NCI-H526 treated with DMSO at 0.1 percent for 48 hours (cell line): ENCODE measurements at regions not wholly inside any gene's neighbourhood (a gene's known extent, or its start where the extent isn't known, plus 50 kb on each side); places are given as distances from the start of the nearest gene placed in this dataset.
"Not testable (repeated sequence)": the region's sequence is repeated elsewhere in the genome, so short reads cannot be mapped to it uniquely, and the experiment has no call there.

Experiments
- DNase-seq: peaks from one replicate; lab custom pipeline; 2025; lab: John Stamatoyannopoulos, UW

DNA sequence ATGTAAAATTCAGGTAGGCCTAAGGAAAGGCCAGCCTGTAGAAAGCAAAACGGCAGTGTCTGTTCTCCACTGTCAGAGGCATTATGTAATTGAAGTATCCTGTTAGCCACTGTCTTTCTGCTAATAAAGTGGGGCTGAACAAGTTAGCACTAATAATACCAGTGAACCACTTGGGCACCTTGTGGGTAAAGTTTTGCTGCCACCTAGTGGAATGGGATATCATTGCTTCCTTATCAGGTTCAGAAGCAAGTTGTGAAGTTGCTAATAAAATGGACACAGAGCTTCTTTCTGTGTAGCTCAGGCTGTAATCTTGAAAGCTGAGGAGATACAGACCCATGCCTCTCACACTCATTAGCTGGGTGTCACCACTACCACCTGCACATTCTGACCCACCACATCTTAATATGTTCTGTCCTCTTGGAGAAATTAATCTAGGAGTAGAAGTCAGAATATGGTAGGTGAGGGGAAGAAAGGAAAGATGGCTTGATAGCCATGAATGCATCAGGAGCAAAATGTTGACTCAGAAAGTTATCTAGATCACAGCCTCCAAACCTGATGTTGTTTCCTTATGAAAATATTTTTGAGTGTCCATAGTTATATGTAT is 175.1 kb downstream of the SEPTIN7 start:
- DNase-seq, result peak; percentile 56

DNA sequence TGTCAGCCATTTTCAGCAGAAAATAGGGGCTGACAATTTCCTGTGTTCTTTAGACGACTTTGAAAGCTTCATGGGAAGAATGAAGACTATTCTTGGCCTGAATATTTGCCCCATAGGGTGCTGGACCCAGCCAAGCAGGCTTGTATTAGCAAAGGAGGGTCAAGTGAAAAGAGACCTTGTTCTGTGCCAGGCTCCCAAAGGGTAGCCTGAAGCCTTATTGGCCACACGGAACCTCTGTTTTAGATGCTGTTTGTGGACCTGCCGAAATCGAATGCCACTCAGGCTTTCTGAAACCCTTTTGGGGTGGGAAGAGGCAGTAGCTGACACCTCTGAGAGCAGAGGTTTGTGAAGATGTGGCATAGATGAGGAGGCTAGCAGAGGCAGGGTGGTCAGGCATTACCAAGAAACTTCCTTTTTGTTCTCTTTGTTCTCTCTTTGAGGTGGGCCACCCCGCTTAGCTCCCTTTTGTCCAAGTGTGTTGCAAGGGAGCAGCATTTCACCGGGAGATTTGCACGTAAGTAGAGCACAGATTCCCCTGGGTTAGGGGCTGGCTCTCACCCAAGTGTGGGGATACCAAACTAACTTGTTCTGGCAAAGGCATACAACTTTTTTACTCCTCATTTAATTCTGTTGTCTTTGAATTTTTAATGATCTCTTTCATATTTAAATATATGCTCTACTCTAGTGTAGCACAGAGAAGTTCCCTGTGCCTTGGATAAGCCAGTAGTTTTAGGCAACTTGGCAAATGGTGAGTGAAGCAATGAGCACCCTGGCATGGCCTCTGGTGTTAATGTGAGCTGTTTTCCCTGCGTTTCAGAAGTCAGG is 174.0 kb upstream of the EEPD1 start:
- DNase-seq, result not testable (repeated sequence)

DNA sequence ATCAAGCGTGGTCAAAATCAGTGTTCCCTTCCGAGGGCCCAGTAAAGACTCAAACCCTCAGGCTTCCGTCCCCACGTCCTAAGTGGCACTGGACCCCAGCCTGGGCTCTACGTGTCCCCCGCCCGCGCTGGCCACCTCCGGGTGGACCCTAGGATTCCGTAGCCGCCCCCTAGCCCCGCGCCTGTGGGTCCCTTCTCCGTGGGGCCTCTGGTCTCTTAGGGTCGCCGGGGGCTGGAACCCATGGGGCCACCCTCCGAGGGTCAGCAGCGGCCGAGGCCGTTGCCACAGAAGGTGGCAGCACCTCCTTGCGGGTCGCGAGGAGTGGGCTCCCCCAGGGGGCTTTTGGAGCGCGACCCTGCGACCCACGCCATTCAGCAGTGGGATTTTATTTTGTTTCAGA is 170.5 kb upstream of the EEPD1 start:
- DNase-seq, result no peak

DNA sequence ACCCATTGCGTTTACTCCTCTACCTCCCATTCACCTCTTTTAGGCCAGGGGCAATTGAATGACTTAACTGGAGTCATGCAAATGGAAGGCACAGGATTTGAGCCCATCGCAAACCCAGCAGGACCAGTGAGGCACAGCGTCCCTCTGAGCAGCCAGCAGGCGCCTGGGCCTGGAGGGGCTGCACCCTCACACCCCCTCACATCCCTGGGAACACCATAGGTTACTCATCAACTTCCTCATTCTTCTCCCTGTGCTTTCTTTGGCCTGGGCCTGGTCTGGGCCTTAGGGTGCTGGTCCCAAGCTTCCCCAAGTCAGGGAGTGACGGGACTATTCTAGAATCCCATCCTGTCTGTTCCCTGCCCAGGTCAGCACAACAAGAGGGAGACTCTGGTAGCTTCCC is 169.4 kb upstream of the EEPD1 start:
- no peak for DNase-seq

DNA sequence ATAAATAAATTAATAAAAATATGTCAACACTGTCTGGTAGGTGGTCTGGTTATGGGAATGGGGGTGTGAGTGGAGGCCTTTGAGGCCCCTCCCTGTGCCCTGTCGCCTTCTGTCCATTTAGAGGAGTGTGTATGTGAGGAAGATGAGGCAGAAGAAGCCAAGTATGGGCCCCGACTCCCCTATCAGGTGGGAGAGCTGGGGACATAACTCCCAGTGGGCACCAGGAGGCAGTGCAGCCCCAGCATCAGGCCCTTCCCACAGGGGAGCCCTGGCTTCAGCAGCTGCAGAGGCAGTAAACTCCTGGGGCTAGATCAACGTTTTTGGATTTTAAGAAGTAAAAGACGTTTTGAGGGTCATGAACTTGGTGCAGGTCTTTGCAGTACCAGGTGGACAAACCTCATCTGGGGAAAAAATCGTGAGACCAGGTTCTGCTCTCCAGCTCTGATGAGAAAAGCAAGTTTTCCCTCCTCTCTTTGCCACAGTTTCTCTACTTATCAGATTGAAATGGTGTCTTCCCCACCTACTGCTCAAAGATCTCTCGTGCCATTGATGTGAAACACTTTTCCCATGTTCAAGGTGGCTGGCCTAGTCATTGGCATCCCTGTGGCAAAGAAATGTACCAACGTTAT is 167.8 kb upstream of the EEPD1 start:
- peak; percentile 52 for DNase-seq

DNA sequence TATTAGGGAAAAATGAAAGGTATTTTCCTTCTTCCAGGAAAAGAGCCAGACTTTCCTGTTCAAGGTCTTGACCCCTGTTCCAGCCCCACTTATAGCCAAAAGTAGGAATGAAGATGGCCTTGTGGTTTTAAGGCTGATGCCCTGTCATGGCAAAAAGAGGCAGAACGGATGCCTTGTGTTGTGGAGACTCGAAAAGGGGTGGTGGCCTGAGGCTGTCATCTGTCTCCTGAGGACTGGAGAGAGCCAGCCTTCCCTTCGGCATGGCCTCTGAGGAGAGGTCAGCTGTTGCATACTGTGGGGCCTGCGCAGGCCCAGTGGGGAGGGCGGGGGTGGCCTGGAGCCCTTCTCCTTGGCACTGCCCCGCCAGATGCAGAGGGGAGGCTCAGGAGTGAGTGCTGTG is 166.0 kb upstream of the EEPD1 start:
- no peak for DNase-seq

DNA sequence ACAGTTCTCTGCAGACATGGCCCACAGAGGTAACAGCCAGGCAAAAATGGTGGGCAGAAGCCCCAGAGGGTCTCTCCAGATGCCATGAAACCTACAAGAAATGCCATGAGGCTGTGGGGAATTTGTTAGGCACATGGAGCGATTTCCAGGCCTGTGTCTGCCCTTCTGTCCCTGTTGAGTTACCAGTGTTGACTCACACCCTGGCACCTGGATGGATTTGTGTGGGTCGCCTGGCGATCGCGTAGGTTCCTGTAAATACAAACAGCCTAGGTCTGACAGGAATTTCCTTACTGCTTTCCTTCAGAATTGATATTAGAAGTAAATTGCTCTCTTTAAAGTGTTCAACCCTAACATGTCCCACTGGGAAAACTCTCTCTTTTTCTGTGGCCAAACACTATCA is 164.9 kb upstream of the EEPD1 start:
- DNase-seq, result no peak

DNA sequence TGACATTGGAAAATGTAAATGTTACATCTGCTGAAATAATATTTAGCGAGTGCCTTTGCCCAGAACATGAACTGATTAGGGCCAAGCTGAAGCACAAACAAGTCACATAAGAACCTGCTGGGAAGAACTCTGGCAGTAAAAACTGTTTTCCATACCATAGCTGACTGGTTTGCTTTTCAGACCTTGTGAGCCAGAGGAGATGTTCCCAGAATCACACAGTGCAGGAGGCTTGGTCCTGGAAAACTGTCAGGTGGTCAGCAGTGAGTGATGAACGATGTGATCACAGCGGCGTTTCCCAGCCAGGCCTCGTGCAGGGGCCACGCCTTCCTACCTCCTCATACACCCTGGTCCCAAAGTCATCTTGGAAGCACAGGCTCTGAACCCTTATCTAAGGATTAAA is 164.2 kb upstream of the EEPD1 start:
- no peak for DNase-seq

DNA sequence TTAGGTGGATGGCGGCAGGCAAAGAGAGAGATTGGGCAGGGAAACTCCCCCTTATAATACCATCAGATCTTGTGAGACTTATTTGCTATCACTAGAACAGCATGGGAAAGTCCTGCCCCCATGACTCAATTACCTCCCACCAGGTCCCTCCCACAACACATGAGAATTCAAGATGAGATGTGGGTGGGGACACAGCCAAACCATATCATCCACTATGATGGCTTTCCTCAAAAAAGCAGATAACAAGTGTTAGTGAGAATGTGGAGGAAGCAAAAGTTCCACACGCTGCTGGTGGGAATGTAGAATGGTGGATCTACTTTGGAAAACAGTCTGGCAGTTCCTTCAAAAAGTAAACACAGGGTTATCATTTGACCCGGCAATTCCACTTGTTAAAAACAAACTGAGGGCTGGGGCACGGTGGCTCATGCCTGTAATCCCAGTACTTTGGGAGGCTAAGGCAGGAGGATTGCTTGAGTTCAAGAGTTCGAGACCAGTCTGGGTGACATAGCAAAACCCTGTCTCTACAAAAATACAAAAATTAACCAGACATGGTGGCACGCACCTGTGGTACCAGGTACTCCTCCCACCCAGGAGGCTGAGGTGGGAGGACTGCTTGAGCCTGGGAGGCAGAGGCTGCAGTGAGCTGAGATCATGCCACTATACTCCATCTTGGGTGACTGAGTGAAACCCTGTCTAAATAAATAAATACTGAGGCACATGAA is 161.4 kb upstream of the EEPD1 start:
- no peak for DNase-seq

DNA sequence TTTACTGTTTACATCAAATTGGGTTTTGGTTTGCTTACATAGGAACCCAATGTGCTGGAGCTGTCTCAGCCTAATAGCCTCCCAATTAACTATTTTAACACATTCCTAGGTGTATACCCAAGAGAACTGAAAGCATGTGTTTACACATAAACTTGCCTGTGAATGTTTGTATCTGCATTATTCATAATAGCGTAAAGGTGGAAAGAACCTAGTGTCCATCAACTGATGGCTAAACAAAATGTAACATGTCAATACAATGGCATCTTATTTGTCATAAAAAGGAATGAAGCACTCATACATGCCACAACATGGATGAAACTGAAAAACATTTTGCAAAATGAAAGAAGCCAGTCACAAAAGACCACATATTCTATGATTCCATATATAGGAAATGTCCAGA is 160.6 kb upstream of the EEPD1 start:
- DNase-seq, result no peak

DNA sequence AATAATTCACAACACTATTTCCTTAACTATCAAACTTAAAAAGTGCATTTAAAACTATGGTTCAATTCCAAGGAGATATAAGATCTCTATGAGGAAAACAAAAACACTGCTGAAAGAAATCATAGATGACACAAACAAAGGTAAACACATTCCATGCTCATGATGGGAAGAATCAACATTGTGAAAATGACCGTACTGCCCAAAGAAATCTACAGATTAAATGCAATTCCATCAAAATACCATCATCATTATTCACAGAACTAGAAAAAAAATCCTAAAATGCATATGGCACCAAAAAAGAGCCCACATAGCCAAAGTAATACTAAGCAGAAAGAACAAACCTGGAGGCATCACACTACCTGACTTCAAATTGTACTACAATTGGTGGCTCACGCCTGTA is 159.9 kb upstream of the EEPD1 start:
- DNase-seq, result no peak

DNA sequence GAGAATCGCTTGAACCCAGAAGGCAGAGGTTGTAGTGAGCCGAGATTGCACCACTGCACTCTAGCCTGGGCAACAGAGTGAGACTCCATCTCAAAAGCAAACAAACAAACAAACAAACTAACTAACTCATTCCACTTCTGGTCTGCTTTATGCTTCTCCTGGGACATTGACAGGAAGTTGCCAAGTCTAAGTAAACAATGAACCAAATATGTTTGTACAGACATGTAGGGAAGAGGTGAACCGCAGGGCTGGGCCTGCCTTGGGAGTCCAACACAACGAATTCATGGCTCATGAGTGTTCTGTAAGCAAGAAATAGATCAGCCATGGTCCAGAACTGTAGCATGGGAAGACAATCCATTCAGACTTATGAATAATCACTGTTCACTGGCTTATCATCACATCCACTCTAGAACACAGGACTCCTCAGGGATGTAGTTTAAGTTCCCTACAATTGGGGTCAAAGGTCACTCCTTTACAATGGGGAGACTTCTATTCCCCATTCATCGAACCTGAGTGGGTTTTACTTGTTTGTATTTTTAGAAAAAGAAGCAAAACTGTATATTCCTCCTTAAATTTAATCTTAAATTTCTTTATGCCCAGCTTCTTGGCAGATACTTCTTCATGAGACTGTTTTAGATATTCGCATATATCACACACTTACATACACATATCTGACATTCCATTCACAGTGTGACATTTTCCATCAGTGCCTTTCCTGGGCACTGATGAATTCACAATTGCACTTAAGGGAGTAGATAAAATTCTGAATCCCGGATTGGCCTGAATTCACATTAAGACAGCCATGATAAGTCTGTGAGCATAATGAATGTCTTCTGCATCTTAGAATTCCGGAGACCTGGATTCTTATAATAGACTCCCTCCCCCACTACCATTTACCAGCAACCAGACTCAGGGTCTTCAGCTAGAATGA is 159.1 kb upstream of the EEPD1 start:
- no peak for DNase-seq

DNA sequence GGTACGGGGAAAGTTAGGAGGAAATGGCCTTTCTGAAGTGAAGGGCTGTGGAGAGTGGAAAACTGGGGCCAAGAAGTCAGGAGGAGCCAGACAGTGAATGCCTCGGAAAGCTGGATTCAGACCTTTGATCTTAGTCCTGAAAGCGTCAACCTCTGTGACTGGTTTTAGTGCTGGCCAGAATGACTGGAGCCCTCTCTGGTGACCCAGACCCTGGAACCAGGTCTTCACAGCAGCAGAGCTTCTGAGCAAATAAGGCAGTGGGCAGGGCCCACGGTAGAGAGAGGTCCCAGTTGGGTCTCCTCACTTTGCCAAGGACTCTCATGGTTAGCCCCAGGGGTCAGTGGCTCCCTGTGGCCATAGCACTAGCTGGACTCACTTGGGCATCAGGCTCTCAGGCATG is 157.7 kb upstream of the EEPD1 start:
- no peak for DNase-seq

DNA sequence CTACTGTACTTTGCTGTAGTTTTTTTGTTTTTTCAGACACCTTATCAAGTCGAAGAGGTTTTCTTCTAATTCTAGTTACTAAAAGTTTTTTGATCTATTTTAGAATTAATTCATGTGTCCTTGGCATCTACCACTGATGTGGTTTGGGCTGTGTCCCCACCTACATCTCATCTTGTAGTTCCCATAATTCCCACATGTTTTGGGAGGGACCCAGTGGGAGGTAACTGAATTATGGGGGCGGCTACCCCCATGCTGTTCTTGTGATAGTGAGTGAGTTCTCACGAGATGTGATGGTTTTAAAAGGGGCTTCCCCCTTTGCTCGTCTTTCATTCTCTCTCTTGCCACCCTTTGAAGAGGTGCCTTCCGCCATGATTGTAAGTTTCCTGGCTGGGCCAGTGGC is 154.6 kb upstream of the EEPD1 start:
- no peak for DNase-seq

DNA sequence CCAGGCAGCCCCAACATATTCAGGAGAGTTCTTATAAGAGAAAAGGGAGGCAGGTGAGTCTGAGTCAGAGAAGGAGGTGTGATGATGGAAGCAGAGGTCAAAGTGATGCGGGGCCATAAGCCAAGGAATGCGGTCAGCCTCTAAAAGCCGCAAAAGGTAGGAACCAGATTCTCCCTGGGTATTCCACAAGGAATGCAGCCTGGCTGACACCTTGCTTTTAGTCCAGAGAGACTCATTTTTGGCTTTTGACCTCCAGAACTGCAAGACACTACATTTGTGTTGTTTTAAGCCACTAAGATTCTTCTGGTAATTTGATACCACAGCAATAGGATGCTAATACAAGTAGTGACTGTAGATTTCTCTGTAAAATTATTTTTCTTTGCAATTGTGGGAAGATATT is 151.5 kb upstream of the EEPD1 start:
- no peak for DNase-seq

DNA sequence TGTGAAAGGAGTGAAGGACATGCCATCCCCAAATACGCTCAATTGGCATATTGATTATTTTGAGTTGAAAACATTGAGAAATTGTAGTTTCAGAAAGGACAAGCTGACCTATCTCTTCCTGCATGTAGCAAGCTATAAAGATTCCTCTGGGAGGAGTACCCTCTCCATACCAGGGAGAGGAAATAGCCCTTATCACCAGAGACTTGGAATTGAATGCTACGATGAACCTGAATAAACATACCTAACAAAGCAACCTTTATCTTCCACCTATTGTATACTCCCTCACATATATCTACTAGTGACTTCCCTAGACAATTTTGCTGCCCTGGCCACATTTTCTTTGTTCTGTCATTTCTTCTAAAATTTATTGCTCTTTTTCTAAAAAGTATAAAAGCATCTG is 150.2 kb upstream of the EEPD1 start:
- DNase-seq, result no peak

DNA sequence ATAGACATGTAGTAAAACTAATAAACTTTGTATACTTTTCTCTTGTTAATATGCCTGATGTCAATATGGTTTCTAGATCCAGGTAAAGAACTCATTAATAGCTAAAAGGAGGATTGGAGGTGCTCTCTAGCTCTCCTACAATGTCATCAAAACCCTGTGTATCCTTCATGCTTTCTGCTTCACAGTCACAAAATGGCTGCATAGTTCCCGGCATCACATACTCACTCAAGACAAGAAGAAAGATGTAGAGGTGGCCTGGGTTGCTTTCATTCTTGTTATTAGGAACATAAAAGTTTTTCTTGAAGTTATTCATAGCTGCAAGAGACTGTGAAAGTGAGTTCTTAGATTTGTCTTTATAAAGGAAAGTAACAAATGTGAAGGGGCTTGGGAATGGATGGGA is 149.7 kb upstream of the EEPD1 start:
- no peak for DNase-seq

DNA sequence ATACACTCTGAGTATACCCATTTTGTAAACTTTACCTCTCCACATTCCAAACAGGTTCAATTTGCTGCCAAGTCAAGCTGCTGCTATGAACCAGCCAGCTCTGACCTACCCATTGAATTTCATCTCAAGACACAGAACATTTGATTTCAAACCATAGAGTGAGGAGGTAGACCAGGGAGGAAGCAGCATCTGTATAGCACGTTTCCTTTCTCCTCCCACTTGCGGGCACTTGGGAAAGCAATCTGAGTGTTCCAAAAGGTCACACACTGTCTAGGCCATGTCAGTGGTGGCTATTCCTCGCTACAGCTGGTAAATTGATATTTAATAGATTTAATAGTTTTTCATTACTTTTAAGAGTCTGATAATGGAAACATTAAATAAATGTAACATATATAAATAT is 147.8 kb upstream of the EEPD1 start:
- DNase-seq, result no peak

DNA sequence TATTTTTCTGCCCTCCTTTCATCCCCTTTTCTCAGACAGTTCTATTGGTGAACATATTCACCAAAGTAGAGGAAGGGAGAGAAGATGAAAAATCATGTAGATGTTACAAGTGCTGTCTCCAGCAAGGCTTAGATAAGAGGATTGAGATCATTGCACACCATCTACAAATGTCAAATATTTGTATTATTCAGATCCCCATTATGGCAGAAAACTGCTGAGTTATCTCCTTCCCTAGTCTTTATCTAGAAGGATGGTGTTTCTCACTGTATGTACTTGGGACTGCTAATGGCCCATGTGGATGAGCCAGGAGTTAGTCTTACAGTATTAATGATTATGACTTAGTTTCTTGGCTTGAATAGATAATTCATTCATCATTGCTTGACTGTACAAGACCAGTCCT is 147.2 kb upstream of the EEPD1 start:
- DNase-seq, result no peak

DNA sequence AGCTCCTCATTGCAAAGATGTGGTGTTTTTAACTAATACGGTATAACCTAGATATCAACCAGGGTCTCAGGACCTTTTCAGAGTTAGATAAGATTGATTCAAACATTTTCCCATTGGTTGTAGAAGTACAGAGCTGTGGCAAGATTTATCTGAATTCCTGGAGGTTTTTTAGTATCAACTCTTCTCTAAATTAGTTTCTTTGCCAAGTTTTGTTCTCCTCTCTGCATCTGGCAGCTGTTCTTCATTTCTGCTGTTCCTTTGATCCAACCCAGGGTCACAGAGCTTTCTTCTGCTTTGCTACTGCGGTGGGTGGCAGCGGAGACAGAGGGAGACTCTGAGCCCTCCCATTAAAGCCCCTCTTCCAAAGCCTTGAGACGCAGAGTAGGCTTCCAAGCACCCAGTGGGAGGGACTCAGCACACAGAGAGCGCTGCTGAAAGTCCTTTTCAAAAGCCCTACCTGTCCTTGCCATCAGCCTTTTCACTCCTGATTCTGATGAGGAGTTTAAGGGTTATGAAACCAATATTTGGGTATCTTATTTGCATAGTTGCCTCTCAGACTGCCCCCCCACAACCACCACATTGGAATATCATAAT is 146.3 kb upstream of the EEPD1 start:
- DNase-seq, result no peak
